GM19023 (cell line): ENCODE measurements at regions not wholly inside any gene's neighbourhood (a gene's known extent, or its start where the extent isn't known, plus 50 kb on each side); places are given as distances from the start of the nearest gene placed in this dataset.
"Not testable (repeated sequence)": the region's sequence is repeated elsewhere in the genome, so short reads cannot be mapped to it uniquely, and the experiment has no call there.

ENCODE experiments used
- ATAC-seq: cut with Tn5 transposase; IDR thresholded peaks from one replicate; pipeline ENCODE4 v1.9.1; 2021; ENCODE audit warnings: mild to moderate bottlenecking, moderate library complexity; ENCODE audit not compliant: unreplicated experiment

GRCh38 chr10:78599122-78599853 is 469.5 kb upstream of the ZMIZ1 start:
- ATAC-seq, result no peak

GRCh38 chr10:78600121-78600665 is 468.6 kb upstream of the ZMIZ1 start:
- ATAC-seq, result no peak

GRCh38 chr10:78600740-78601139 is 468.0 kb upstream of the ZMIZ1 start:
- ATAC-seq, result no peak

GRCh38 chr10:78602201-78602932 is 466.4 kb upstream of the ZMIZ1 start:
- no peak for ATAC-seq

- ATAC-seq, result no peak
Observed at GRCh38 chr10:78604286-78604685, 464.5 kb upstream of the ZMIZ1 start.

- ATAC-seq, result no peak
Observed at GRCh38 chr10:78604721-78605120, 464.0 kb upstream of the ZMIZ1 start.

- no peak for ATAC-seq
Observed at GRCh38 chr10:78605800-78606350, 462.9 kb upstream of the ZMIZ1 start.

- not testable (repeated sequence) for ATAC-seq
Observed at GRCh38 chr10:78606766-78607165, 462.0 kb upstream of the ZMIZ1 start.

- ATAC-seq, result no peak
Observed at GRCh38 chr10:78609976-78610375, 458.8 kb upstream of the ZMIZ1 start.

- ATAC-seq, result no peak
Observed at GRCh38 chr10:78613132-78613531, 455.6 kb upstream of the ZMIZ1 start.

GRCh38 chr10:78614267-78614666 is 454.5 kb upstream of the ZMIZ1 start:
- no peak for ATAC-seq

GRCh38 chr10:78614744-78615143 is 454.0 kb upstream of the ZMIZ1 start:
- no peak for ATAC-seq

GRCh38 chr10:78616125-78616695 is 452.6 kb upstream of the ZMIZ1 start:
- no peak for ATAC-seq

GRCh38 chr10:78617115-78617514 is 451.7 kb upstream of the ZMIZ1 start:
- ATAC-seq, result no peak

- ATAC-seq, result no peak
Observed at GRCh38 chr10:78617631-78618030, 451.1 kb upstream of the ZMIZ1 start.

GRCh38 chr10:78618050-78618449 is 450.7 kb upstream of the ZMIZ1 start:
- ATAC-seq, result no peak

- no peak for ATAC-seq
Observed at GRCh38 chr10:78619115-78619851, 449.5 kb upstream of the ZMIZ1 start.

GRCh38 chr10:78619896-78620295 is 448.9 kb upstream of the ZMIZ1 start:
- ATAC-seq, result no peak

GRCh38 chr10:78620985-78621799 is 447.6 kb upstream of the ZMIZ1 start:
- no peak for ATAC-seq
